ENCODE measurements at regions not wholly inside any gene's neighbourhood (a gene's known extent, or its start where the extent isn't known, plus 50 kb on each side); places are given as distances from the start of the nearest gene placed in this dataset.

DNA sequence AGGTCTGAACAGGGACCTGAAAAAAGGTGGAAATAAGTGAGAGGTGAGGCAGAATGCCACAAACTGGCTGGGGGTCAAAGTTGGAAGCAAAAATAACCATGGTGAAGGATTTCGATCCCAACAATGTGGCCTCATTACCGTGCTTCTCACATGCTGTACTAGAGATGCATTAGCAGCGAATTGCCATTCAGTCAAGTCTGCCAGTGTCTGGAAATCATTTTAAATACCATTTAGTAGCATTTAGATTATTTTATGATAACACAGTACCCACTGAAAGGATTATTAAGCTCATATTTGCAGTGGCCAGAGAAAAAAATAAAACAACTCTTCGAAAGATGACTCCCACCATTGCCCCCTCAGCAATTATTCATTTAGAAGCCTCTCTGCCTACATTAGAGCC is 294.6 kb upstream of the SLC24A2 start:
- no peak for TF ChIP-seq CTCF (conservative IDR thresholded peaks at IDR 0.05; ENCODE audit: low read length)
- no peak for DNase-seq (ENCODE audit: low read depth)
- H3K4me3 ChIP-seq (ENCODE audit: low read length): no peak overlapping the region

- DNase-seq (ENCODE audit: low read depth): no peak
- no peak overlapping the region for H3K4me3 ChIP-seq (ENCODE audit: low read length)
- TF ChIP-seq CTCF (conservative IDR thresholded peaks at IDR 0.05; ENCODE audit: low read length): no peak
Observed at GRCh38 chr9:20082831-20083230, 294.0 kb upstream of the SLC24A2 start.

DNA sequence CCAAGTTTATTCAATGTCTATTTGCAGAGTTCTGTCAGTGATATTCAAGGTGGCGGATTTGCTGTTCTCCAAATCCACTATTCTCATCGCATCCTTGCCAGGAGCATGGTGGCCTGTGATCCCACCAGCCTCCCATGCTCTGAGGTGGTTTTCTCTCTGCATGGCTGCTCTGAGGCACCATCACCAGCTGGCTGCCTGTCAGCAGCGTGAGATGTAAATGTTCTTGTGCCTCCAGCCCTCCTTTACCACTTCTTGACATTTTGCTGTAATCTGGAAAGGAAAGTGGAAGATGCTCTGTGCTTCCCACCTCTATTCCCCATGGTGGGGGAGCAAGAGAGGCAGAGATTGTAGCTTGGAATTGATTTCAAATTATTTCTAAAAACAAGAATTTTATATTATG is 293.6 kb upstream of the SLC24A2 start:
- H3K4me3 ChIP-seq (ENCODE audit: low read length): no peak overlapping the region
- DNase-seq (ENCODE audit: low read depth): no peak
- TF ChIP-seq CTCF (conservative IDR thresholded peaks at IDR 0.05; ENCODE audit: low read length): no peak

- TF ChIP-seq CTCF (conservative IDR thresholded peaks at IDR 0.05; ENCODE audit: low read length): no peak
- no peak for DNase-seq (ENCODE audit: low read depth)
- H3K4me3 ChIP-seq (ENCODE audit: low read length): no peak overlapping the region
Observed at GRCh38 chr9:20078246-20078645, 289.4 kb upstream of the SLC24A2 start.

DNA sequence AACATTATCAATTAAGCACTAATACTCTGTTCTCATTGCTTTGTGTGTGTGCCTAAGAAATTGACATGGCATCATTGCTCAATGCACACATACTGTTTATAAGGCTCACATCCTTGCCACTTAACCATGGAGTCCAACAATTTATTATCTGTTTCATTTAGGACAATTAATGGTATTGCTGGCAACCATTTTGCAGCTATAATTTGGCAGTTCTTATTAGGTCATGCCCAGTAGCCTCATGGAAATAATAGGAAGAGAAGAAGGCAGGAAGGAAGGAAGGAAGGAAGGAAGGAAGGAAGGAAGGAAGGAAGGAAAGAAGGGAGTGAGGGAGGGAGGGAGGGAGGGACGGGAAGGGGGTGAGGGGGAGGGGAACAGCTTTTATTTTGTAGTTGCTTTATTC is 285.5 kb upstream of the SLC24A2 start:
- no peak overlapping the region for H3K4me3 ChIP-seq (ENCODE audit: low read length)
- TF ChIP-seq CTCF (conservative IDR thresholded peaks at IDR 0.05; ENCODE audit: low read length): no peak
- no peak for DNase-seq (ENCODE audit: low read depth)

- H3K4me3 ChIP-seq (ENCODE audit: low read length): no peak overlapping the region
- TF ChIP-seq CTCF (conservative IDR thresholded peaks at IDR 0.05; ENCODE audit: low read length): no peak
- DNase-seq (ENCODE audit: low read depth): no peak
Observed at GRCh38 chr9:20070336-20070735, 281.5 kb upstream of the SLC24A2 start.

DNA sequence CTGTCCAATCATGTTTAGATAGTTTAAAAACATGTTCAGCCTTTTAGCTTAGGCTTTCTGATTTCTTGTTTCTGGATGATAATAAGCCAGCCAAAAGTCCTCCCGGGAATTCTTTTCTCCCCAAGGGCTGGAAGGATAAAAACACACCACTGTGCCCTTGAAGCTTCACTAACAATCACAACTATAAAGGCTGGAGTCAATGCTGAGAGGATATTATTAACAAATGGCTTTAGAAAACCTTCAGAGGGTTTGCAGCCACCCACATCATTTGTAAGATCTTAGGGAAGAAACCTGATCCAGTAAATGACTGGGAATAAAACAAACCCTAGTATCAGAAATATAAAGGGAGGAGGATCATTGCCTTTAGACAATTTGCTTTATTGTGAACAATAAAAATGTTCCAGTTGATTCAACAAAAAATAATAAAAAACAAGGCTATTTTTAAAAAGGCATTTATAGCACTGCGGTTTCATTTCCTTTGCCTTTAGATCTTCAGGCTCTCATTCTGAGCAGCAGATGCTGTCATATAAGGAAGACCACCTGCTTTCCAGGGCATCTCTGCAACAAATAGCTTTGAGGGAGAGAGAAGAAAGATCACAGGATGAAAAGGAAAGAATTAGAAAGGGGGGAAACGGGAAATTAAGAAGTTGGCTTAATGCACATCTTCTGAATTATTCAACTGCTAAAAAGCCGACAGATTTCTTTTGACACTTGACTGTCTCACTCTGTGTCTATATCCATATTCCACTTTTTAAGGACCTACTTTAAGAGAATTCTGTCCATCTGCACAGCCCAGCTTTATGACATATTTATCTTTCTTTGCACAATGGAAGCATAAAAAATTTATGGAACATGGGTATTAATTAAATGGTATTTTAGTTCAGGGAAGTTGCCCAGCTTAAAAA is 277.2 kb upstream of the SLC24A2 start:
- DNase-seq (ENCODE audit: low read depth): no peak
- no peak for TF ChIP-seq CTCF (conservative IDR thresholded peaks at IDR 0.05; ENCODE audit: low read length)
- no peak overlapping the region for H3K4me3 ChIP-seq (ENCODE audit: low read length)
